ENCODE measurements at regions not wholly inside any gene's neighbourhood (a gene's known extent, or its start where the extent isn't known, plus 50 kb on each side); places are given as distances from the start of the nearest gene placed in this dataset.

- DNase-seq = no peak
Measured at GRCh38 chr10:130434446-130435385, 298.5 kb downstream of the GLRX3 start.

GRCh38 chr10:130435961-130436360 lies 299.8 kb downstream of the GLRX3 start:
- DNase-seq = no peak

- DNase-seq = no peak
Measured at GRCh38 chr10:130438861-130439260, 302.7 kb downstream of the GLRX3 start.

GRCh38 chr10:130439766-130440165 lies 303.6 kb downstream of the GLRX3 start:
- no peak for DNase-seq

- no peak for DNase-seq
Measured at GRCh38 chr10:130440494-130440893, 304.3 kb downstream of the GLRX3 start.

- DNase-seq = no peak
Measured at GRCh38 chr10:130440971-130441370, 304.8 kb downstream of the GLRX3 start.

GRCh38 chr10:130443066-130443465 lies 306.9 kb downstream of the GLRX3 start:
- no peak for DNase-seq

- no peak for DNase-seq
Measured at GRCh38 chr10:130453036-130453720, 317.0 kb downstream of the GLRX3 start.

GRCh38 chr10:130453721-130454542 lies 317.7 kb downstream of the GLRX3 start:
- no peak for DNase-seq

- DNase-seq = no peak
Measured at GRCh38 chr10:130454543-130455000, 318.4 kb downstream of the GLRX3 start.

- no peak for DNase-seq
Measured at GRCh38 chr10:130455111-130455695, 319.0 kb downstream of the GLRX3 start.

- DNase-seq = no peak
Measured at GRCh38 chr10:130455791-130456190, 319.6 kb downstream of the GLRX3 start.

GRCh38 chr10:130456616-130457015 lies 320.4 kb downstream of the GLRX3 start:
- DNase-seq = no peak

- DNase-seq = no peak
Measured at GRCh38 chr10:130458509-130458908, 322.3 kb downstream of the GLRX3 start.

GRCh38 chr10:130459011-130459410 lies 322.8 kb downstream of the GLRX3 start:
- no peak for DNase-seq

GRCh38 chr10:130459851-130460490 lies 323.8 kb downstream of the GLRX3 start:
- DNase-seq = no peak

GRCh38 chr10:130461631-130462030 lies 325.4 kb downstream of the GLRX3 start:
- DNase-seq = no peak

GRCh38 chr10:130463104-130463875 lies 327.1 kb downstream of the GLRX3 start:
- DNase-seq = no peak

GRCh38 chr10:130463876-130464364 lies 327.7 kb downstream of the GLRX3 start:
- no peak for DNase-seq

GRCh38 chr10:130464426-130464825 lies 328.2 kb downstream of the GLRX3 start:
- no peak for DNase-seq

Measured in activated CD4-positive, alpha-beta T cell treated with anti-CD3 and anti-CD28 coated beads for 1 hour (primary cell).